ENCODE measurements at regions not wholly inside any gene's neighbourhood (a gene's known extent, or its start where the extent isn't known, plus 50 kb on each side); places are given as distances from the start of the nearest gene placed in this dataset.

DNA sequence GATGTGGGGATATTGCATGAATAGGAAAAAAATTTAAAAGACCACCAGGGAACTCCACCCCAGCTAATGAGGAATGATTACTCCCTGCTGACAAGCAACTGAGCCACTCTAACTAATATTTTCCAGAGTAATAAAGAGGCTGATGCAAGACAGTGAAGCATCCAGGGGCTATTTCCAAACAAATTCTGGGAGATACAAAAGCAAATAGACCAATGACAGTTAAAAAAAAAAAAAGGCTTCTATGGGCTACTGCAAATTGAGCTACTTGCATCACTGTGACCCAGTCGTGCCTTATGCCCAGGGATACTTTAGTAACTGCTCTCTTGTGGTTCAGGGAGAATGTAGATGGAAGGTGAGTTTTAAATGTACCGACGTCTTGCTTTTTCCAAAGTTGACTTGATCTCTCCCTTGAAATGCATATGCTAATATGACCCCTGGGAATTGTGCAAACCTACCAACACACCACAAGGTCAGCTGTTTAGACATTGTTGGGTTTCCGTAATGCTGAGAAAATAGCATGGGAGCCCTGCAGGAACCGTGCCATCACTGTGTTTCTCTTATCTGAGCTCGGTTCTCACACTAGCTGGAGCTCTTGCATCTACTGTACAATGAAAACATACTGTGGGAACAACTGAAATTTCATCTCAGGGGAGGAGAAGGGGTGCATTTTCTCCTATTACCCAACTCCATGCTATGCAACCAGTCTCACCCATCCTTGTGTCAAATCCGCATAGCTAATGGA is 250.6 kb upstream of the MAP3K1 start:
- H3K27ac ChIP-seq (ENCODE audit: insufficient read depth, low read depth, low read length, poor library complexity, severe bottlenecking) = no peak overlapping the region
- no peaks in the 10 kb centered on the region for H3K36me3 ChIP-seq (ENCODE audit: control insufficient read depth, insufficient read depth, low read length)
- no peak overlapping the region for H3K4me3 ChIP-seq (ENCODE audit: insufficient read depth, low read depth, low read length)
- 74 to 79% methylated on average over 7 of the region's 7 CpGs for WGBS, 2 experiments
- H3K9me3 ChIP-seq (ENCODE audit: control insufficient read depth, low read length) = no peaks in the 10 kb centered on the region
- no peaks in the 10 kb centered on the region for H3K27me3 ChIP-seq (ENCODE audit: control insufficient read depth, insufficient read depth, low read length, poor library complexity, severe bottlenecking)
- H3K4me1 ChIP-seq (ENCODE audit: control insufficient read depth, insufficient read depth, low read length) = no peaks in the 10 kb centered on the region

DNA sequence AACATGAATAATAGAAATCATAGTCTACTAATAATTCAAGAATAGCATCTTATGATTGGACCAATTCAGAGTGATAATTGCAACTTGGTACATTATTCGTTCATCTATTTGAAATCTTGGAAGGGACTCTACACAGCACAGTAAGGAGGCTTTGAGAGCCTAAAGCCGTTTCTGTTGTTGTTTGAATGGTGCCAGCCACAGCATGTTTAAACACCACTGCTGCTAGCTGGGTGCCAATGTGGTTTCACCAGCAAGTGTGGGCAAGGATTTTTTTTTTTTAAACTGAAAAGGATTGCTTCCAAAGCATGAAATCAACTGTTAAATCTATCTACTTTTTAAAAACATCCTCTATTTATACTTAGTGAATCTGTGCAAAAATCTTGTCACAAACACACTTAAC is 253.9 kb upstream of the MAP3K1 start:
- H3K36me3 ChIP-seq (ENCODE audit: control insufficient read depth, insufficient read depth, low read length) = no peaks in the 10 kb centered on the region
- no peak overlapping the region for H3K27ac ChIP-seq (ENCODE audit: insufficient read depth, low read depth, low read length, poor library complexity, severe bottlenecking)
- no peaks in the 10 kb centered on the region for H3K27me3 ChIP-seq (ENCODE audit: control insufficient read depth, insufficient read depth, low read length, poor library complexity, severe bottlenecking)
- H3K4me3 ChIP-seq (ENCODE audit: insufficient read depth, low read depth, low read length) = no peak overlapping the region
- WGBS, 2 experiments = 86 to 92% methylated on average over 2 of the region's 2 CpGs
- H3K4me1 ChIP-seq (ENCODE audit: control insufficient read depth, insufficient read depth, low read length) = no peaks in the 10 kb centered on the region
- no peaks in the 10 kb centered on the region for H3K9me3 ChIP-seq (ENCODE audit: control insufficient read depth, low read length)

DNA sequence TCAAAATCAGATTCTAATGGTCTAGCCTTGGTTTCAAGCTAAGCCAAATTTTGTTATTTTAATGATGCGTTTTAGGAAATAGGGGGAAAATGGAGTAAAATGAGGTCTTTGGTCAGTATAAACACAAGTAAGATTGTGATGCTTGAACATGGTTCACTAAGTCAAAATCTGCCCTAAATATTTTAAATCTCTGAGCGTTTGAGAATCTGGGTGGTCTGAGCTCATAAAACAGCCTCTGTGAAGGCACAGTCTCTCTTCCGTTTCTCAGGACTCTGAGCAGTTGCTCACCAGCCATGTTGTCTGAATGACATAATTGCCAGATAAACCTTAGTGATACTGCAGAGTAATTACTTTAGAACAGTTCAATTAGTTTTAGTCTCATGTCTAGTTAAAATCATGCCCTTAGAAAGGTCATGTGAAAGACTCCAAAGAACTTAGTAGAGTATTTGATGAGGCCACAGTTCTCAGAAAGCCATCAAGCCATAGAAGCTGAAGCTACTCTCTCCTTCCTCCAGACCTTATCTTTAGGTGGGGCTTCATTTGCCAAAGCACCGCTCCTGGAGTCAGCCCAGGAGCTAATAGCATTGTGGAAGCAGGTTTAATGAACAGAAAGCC is 257.1 kb upstream of the MAP3K1 start:
- Histone ChIP-seq H3K4me3 (ENCODE audit: insufficient read depth, low read depth, low read length) (no peak overlapping the region), H3K27ac (ENCODE audit: insufficient read depth, low read depth, low read length, poor library complexity, severe bottlenecking) (no peak overlapping the region), H3K9me3 (ENCODE audit: control insufficient read depth, low read length) (no peaks in the 10 kb centered on the region), H3K4me1 (ENCODE audit: control insufficient read depth, insufficient read depth, low read length) (no peaks in the 10 kb centered on the region), H3K36me3 (ENCODE audit: control insufficient read depth, insufficient read depth, low read length) (no peaks in the 10 kb centered on the region), H3K27me3 (ENCODE audit: control insufficient read depth, insufficient read depth, low read length, poor library complexity, severe bottlenecking) (no peaks in the 10 kb centered on the region)
- WGBS, 2 experiments = 66 to 73% methylated on average over 4 of the region's 4 CpGs

DNA sequence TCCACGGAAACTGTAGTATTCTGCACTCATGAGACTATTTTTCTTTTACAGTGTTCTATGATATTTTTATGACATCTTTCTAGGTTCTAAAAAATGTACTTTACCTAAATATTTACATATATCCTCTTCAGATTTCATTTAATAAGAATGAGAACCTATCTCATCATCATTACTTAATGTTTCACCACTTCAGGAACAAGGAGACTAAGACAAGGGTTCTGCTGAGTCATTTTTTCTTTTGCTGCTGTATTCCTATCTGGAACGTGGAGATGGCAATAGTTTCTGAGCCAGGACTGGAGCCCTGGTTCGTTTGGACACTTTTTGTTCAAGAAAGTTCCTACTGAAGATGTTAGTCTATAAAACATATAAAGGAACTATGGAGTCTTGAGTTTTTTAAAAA is 258.2 kb upstream of the MAP3K1 start:
- no peak overlapping the region for H3K27ac ChIP-seq (ENCODE audit: insufficient read depth, low read depth, low read length, poor library complexity, severe bottlenecking)
- WGBS, 2 experiments = 83 to 93% methylated on average over 3 of the region's 3 CpGs
- no peaks in the 10 kb centered on the region for H3K36me3 ChIP-seq (ENCODE audit: control insufficient read depth, insufficient read depth, low read length)
- H3K4me3 ChIP-seq (ENCODE audit: insufficient read depth, low read depth, low read length) = no peak overlapping the region
- no peaks in the 10 kb centered on the region for H3K9me3 ChIP-seq (ENCODE audit: control insufficient read depth, low read length)
- no peaks in the 10 kb centered on the region for H3K27me3 ChIP-seq (ENCODE audit: control insufficient read depth, insufficient read depth, low read length, poor library complexity, severe bottlenecking)
- H3K4me1 ChIP-seq (ENCODE audit: control insufficient read depth, insufficient read depth, low read length) = no peaks in the 10 kb centered on the region

DNA sequence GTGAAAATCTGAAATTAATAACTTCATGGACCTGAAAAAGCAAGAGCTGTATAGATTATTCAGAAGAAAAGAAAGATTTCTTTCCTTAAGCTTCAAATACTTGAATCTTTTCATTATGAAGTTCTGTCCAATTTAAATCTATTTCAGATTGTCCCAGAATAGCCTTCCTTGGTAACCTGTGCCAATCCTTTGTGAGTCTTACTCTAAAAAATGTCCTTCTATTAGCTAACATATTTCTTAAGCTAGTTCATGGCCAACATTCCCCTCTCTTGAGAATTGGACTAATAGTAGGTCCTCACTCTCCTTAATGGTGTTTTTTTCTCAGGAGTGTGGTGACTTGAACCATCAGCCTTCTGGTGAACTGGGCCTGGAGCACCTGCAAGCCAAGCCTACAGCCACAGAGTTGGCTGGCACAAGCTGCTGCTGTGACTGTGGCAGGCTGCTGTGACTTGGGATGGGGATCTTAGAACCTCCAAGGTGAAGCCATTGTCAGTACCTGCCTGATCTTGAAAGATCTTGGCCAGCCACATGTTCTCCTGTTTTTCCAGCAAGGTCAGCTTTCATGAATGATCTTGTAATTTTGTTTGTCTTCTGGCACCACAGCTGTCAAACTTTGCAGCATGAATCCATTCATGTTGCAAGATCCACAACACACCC is 262.6 kb upstream of the MAP3K1 start:
- no peaks in the 10 kb centered on the region for H3K27me3 ChIP-seq (ENCODE audit: control insufficient read depth, insufficient read depth, low read length, poor library complexity, severe bottlenecking)
- no peaks in the 10 kb centered on the region for H3K9me3 ChIP-seq (ENCODE audit: control insufficient read depth, low read length)

DNA sequence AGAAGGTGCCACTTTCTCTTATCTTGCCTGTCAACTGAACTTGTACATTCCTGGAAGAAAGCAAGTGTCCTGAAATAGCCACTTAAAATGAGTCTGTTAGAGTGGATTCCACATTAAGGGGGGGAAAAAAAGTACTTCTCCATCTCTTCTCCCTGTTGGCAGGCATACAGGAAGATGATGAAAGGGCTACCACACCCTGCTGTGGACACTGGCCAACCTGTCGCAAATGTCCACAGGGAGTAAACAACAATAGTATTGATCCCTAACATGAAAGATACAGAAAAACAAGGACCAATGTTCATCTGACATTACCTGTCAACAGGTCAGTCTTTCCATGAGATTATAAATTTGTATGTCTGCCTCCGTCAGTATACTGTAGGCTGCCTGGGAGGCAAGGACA is 265.1 kb upstream of the MAP3K1 start:
- Histone ChIP-seq H3K27ac (ENCODE audit: insufficient read depth, low read depth, low read length, poor library complexity, severe bottlenecking) (no peak overlapping the region), H3K9me3 (ENCODE audit: control insufficient read depth, low read length) (no peaks in the 10 kb centered on the region), H3K4me1 (ENCODE audit: control insufficient read depth, insufficient read depth, low read length) (peaks cover 3% of the 10 kb centered on the region), H3K36me3 (ENCODE audit: control insufficient read depth, insufficient read depth, low read length) (no peaks in the 10 kb centered on the region), H3K4me3 (ENCODE audit: insufficient read depth, low read depth, low read length) (no peak overlapping the region), H3K27me3 (ENCODE audit: control insufficient read depth, insufficient read depth, low read length, poor library complexity, severe bottlenecking) (no peaks in the 10 kb centered on the region)
- 86 to 89% methylated on average over 2 of the region's 2 CpGs for WGBS, 2 experiments

More for the DNA sequence above, 262.6 kb upstream of the MAP3K1 start:
- Histone ChIP-seq H3K4me1 (ENCODE audit: control insufficient read depth, insufficient read depth, low read length) (no peaks in the 10 kb centered on the region), H3K36me3 (ENCODE audit: control insufficient read depth, insufficient read depth, low read length) (no peaks in the 10 kb centered on the region), H3K27ac (ENCODE audit: insufficient read depth, low read depth, low read length, poor library complexity, severe bottlenecking) (no peak overlapping the region), H3K4me3 (ENCODE audit: insufficient read depth, low read depth, low read length) (no peak overlapping the region)

DNA sequence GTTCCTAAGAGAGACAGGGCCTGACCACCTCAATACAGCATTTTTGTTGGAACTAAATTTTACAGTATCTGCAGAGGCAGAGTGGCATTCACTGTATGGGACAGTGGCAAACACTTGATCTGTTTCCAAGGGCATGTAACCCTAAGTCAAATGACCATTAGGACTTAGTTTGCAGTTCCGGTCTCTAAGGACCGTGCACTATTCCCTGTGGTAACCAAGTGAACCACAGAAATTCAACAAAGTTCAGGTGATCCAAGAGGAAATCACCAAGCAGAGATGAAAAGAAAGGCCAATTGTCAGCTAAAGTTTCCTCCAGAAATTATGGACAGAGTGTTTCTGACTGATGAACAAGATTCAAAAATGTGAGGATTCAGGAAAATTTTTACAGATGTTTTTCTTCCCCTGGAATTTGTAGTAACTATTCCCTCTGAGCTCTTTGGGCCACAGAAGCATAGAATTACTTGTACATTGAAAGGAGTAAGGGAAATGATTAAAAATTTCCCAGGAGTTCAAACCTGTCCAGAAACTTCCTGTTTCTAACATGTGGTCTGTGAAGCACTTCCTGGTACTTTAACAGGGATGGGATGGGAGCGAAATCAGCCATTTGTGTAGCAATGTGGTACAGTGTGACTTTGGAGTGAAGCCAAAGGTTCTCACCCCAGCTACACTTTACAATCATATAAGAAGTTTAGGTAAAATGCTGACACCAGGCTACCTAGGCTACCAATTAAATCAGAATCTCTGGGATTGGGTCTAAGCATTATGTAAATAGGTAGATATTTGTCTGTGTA is 266.1 kb upstream of the MAP3K1 start:
- Histone ChIP-seq H3K4me3 (ENCODE audit: insufficient read depth, low read depth, low read length) (no peak overlapping the region), H3K27ac (ENCODE audit: insufficient read depth, low read depth, low read length, poor library complexity, severe bottlenecking) (no peak overlapping the region), H3K9me3 (ENCODE audit: control insufficient read depth, low read length) (no peaks in the 10 kb centered on the region), H3K36me3 (ENCODE audit: control insufficient read depth, insufficient read depth, low read length) (no peaks in the 10 kb centered on the region), H3K4me1 (ENCODE audit: control insufficient read depth, insufficient read depth, low read length) (peaks cover 3% of the 10 kb centered on the region), H3K27me3 (ENCODE audit: control insufficient read depth, insufficient read depth, low read length, poor library complexity, severe bottlenecking) (no peaks in the 10 kb centered on the region)
- 94 to 96% methylated on average over 3 of the region's 3 CpGs for WGBS, 2 experiments

DNA sequence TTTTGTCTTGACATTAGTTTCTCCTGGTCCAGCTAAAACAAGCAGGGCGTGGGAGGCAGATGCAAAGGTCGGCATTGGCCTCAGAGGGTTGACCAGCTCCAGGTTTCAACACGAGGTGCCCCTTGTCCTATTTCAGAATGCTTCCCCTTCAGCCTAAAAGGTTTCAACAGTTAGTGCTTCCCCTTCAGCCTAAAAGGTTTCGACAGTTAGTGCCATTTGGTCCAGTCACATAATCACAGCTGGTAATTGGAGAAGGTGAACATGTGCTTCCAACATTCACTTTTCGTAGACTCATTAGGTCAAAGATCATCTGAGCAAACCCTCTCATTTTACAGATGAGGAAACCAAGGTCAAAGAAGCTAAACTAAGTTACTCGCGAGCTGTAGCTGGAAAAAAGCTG is 270.3 kb upstream of the MAP3K1 start:
- no peaks in the 10 kb centered on the region for H3K9me3 ChIP-seq (ENCODE audit: control insufficient read depth, low read length)
- no peak overlapping the region for H3K4me3 ChIP-seq (ENCODE audit: insufficient read depth, low read depth, low read length)
- H3K27ac ChIP-seq (ENCODE audit: insufficient read depth, low read depth, low read length, poor library complexity, severe bottlenecking) = no peak overlapping the region
- H3K36me3 ChIP-seq (ENCODE audit: control insufficient read depth, insufficient read depth, low read length) = no peaks in the 10 kb centered on the region
- 90 to 95% methylated on average over 7 of the region's 7 CpGs for WGBS, 2 experiments
- peaks cover 3% of the 10 kb centered on the region for H3K4me1 ChIP-seq (ENCODE audit: control insufficient read depth, insufficient read depth, low read length)
- H3K27me3 ChIP-seq (ENCODE audit: control insufficient read depth, insufficient read depth, low read length, poor library complexity, severe bottlenecking) = no peaks in the 10 kb centered on the region

DNA sequence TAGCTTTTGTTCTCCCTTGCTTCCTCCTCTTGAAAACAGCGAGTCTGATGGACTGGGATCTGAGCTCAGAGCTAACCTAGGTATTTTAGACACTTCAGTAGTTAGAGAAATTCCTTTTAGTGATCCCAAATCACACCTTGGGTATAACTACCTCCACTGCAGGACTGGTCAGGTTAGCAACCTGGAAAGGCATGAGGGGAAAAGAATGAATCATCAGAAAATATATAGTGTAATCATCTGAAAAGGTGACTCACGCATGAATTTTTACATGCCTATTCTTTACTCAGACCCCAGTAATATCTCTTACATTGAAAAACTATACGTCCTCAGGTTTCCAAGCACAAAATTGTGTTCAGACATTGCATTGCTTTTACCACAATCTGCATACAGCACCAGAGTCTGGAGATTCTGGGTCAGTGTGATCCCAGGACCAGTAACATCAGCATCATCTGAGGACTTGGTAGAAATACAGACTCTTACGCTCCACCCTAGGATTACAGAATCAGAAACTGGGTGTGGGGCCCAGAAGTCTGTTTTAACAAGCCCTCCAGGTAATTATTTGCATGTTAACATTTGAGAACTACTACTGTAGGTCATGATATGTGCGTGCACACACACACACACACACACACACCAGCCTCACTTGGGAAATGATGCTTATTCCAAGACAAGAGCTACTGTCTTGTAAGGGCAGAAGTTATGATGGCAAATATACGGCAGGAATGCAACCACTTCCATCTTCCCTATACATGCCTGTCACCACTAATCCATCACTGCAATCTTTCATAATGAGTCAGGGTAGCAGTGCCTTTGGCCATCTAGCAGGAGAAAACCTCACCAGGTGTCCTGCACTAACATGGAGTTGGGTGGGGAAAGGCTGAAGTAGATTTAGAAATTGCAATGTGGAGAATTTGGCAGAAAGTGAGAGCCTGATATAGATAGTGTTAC is 271.6 kb upstream of the MAP3K1 start:
- Histone ChIP-seq H3K9me3 (ENCODE audit: control insufficient read depth, low read length) (no peaks in the 10 kb centered on the region), H3K27ac (ENCODE audit: insufficient read depth, low read depth, low read length, poor library complexity, severe bottlenecking) (no peak overlapping the region), H3K4me3 (ENCODE audit: insufficient read depth, low read depth, low read length) (no peak overlapping the region), H3K27me3 (ENCODE audit: control insufficient read depth, insufficient read depth, low read length, poor library complexity, severe bottlenecking) (no peaks in the 10 kb centered on the region), H3K36me3 (ENCODE audit: control insufficient read depth, insufficient read depth, low read length) (no peaks in the 10 kb centered on the region), H3K4me1 (ENCODE audit: control insufficient read depth, insufficient read depth, low read length) (peaks cover 3% of the 10 kb centered on the region)
- 91 to 94% methylated on average over 5 to 6 of the region's 6 CpGs for WGBS, 2 experiments

Data from ectodermal cell (in vitro differentiated cells).